Endometrium (tissue), 2 donors: ENCODE measurements at regions not wholly inside any gene's neighbourhood (a gene's known extent, or its start where the extent isn't known, plus 50 kb on each side); places are given as distances from the start of the nearest gene placed in this dataset.
A peak's percentile ranks its signal among the peaks of the same experiment; 100 is the strongest.
"Not testable (repeated sequence)": the region's sequence is repeated elsewhere in the genome, so short reads cannot be mapped to it uniquely, and the experiment has no call there.

ENCODE experiments used
- FAIRE-seq: peaks from 2 replicates; lab custom pipeline; 2012; peaks lifted over from hg19 to GRCh38; lab: Jason Lieb, UNC
- donor health status: control.
- donor health status: control.

GRCh38 chr10:6984971-6985370 is 404.9 kb upstream of the PRKCQ start:
- no peak for FAIRE-seq

- FAIRE-seq: not testable (repeated sequence)
These were observed 403.9 kb upstream of the PRKCQ start for GRCh38 chr10:6984016-6984415.

- no peak for FAIRE-seq
These were observed 400.3 kb upstream of the PRKCQ start for GRCh38 chr10:6980353-6980752.

- FAIRE-seq: no peak
These were observed 399.3 kb upstream of the PRKCQ start for GRCh38 chr10:6979371-6979770.

GRCh38 chr10:6978187-6978627 is 398.1 kb upstream of the PRKCQ start:
- no peak for FAIRE-seq

GRCh38 chr10:6977398-6978186 is 397.5 kb upstream of the PRKCQ start:
- FAIRE-seq: no peak

GRCh38 chr10:6973899-6974298 is 393.8 kb upstream of the PRKCQ start:
- no peak for FAIRE-seq

GRCh38 chr10:6972226-6972625 is 392.1 kb upstream of the PRKCQ start:
- no peak for FAIRE-seq

- no peak for FAIRE-seq
These were observed 389.6 kb upstream of the PRKCQ start for GRCh38 chr10:6969659-6970058.

- no peak for FAIRE-seq
These were observed 384.5 kb upstream of the PRKCQ start for GRCh38 chr10:6964543-6964942.

GRCh38 chr10:6962576-6962975 is 382.5 kb upstream of the PRKCQ start:
- FAIRE-seq: no peak

- no peak for FAIRE-seq
These were observed 378.6 kb upstream of the PRKCQ start for GRCh38 chr10:6958711-6959110.

- FAIRE-seq: no peak
These were observed 378.2 kb upstream of the PRKCQ start for GRCh38 chr10:6958254-6958653.

- no peak for FAIRE-seq
These were observed 377.8 kb upstream of the PRKCQ start for GRCh38 chr10:6957851-6958250.

- peak; percentile 93 for FAIRE-seq
These were observed 376.5 kb upstream of the PRKCQ start for GRCh38 chr10:6956562-6956961.

GRCh38 chr10:6953271-6953801 is 373.3 kb upstream of the PRKCQ start:
- FAIRE-seq: peak; percentile 96

- FAIRE-seq: no peak
These were observed 371.7 kb upstream of the PRKCQ start for GRCh38 chr10:6951732-6952131.

GRCh38 chr10:6950133-6950532 is 370.1 kb upstream of the PRKCQ start:
- no peak for FAIRE-seq

- FAIRE-seq: no peak
These were observed 364.4 kb upstream of the PRKCQ start for GRCh38 chr10:6944436-6944835.

- FAIRE-seq: no peak
These were observed 358.3 kb upstream of the PRKCQ start for GRCh38 chr10:6938384-6938783.

GRCh38 chr10:6936931-6937330 is 356.9 kb upstream of the PRKCQ start:
- FAIRE-seq: no peak

- no peak for FAIRE-seq
These were observed 349.2 kb upstream of the PRKCQ start for GRCh38 chr10:6929148-6929830.

- no peak for FAIRE-seq
These were observed 348.5 kb upstream of the PRKCQ start for GRCh38 chr10:6928586-6928985.
